ENCODE measurements at regions not wholly inside any gene's neighbourhood (a gene's known extent, or its start where the extent isn't known, plus 50 kb on each side); places are given as distances from the start of the nearest gene placed in this dataset.
"Not testable (repeated sequence)": the region's sequence is repeated elsewhere in the genome, so short reads cannot be mapped to it uniquely, and the experiment has no call there.

GRCh38 chrX:128436397-128437103, 384.3 kb upstream of the ACTRT1 start:
- TF ChIP-seq CTCF (IDR thresholded peaks at IDR 0.05; ENCODE audit: control insufficient read depth, extremely low read depth, insufficient read depth): no peak
- DNase-seq (ENCODE audit: low read depth): peak; percentile 34
- no peak overlapping the region for H3K4me3 ChIP-seq (ENCODE audit: low read depth, low read length)

DNA sequence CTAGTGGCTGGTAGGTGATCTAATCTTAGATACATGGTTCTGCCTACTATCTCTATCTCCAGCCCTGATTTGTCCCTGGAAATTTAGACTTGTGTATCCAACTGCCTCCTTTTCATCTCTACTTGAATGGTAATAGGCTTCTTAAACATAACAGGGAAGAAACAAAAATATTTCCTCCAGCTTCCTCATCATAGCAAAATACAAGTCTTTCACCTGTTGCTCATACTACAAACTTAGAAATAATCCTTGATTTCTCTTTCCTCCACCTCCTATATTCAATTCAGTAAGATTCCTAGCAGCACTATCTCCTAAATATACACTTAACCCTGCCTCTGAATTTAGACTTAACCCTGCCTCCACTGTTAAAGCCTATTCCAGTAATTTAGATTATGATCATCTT, 373.3 kb upstream of the ACTRT1 start:
- DNase-seq (ENCODE audit: low read depth): no peak
- no peak overlapping the region for H3K4me3 ChIP-seq (ENCODE audit: low read depth, low read length)
- TF ChIP-seq CTCF (IDR thresholded peaks at IDR 0.05; ENCODE audit: control insufficient read depth, extremely low read depth, insufficient read depth): no peak

GRCh38 chrX:128408842-128409241, 356.6 kb upstream of the ACTRT1 start:
- no peak overlapping the region for H3K4me3 ChIP-seq (ENCODE audit: low read depth, low read length)
- no peak for DNase-seq (ENCODE audit: low read depth)
- TF ChIP-seq CTCF (IDR thresholded peaks at IDR 0.05; ENCODE audit: control insufficient read depth, extremely low read depth, insufficient read depth): no peak

- H3K4me3 ChIP-seq (ENCODE audit: low read depth, low read length): no peak overlapping the region
- no peak for DNase-seq (ENCODE audit: low read depth)
- no peak for TF ChIP-seq CTCF (IDR thresholded peaks at IDR 0.05; ENCODE audit: control insufficient read depth, extremely low read depth, insufficient read depth)
These were observed 344.4 kb upstream of the ACTRT1 start for GRCh38 chrX:128396601-128397000.

DNA sequence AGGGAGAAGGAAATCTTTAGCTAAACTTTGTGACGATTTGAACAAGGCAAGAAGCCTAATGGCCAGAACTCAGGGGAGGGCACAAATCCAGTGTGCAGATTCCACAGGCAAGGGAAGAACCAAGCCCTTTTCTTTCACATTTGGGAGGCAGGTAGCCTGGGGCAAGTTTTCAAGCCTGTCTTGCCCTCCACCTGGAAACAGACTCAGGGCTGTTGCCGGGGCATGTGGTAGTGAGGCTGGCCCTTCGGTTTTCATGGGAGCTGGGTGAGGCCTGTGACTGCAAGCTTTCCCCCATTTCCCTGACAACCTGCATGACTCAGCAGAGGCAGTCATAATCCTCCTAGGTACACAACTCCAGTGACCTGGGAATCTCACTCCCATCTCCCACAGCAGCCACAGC, 331.6 kb upstream of the ACTRT1 start:
- DNase-seq (ENCODE audit: low read depth); H3K4me3 ChIP-seq (ENCODE audit: low read depth, low read length): not testable (repeated sequence)

GRCh38 chrX:128365492-128365891, 313.3 kb upstream of the ACTRT1 start:
- no peak overlapping the region for H3K4me3 ChIP-seq (ENCODE audit: low read depth, low read length)
- no peak for TF ChIP-seq CTCF (IDR thresholded peaks at IDR 0.05; ENCODE audit: control insufficient read depth, extremely low read depth, insufficient read depth)
- no peak for DNase-seq (ENCODE audit: low read depth)

GRCh38 chrX:128335671-128336070, 283.5 kb upstream of the ACTRT1 start:
- H3K4me3 ChIP-seq (ENCODE audit: low read depth, low read length): no peak overlapping the region
- DNase-seq (ENCODE audit: low read depth): no peak
- TF ChIP-seq CTCF (IDR thresholded peaks at IDR 0.05; ENCODE audit: control insufficient read depth, extremely low read depth, insufficient read depth): no peak

Measured in LNCaP clone FGC (cell line).